HepG2 (cell line): ENCODE measurements at regions not wholly inside any gene's neighbourhood (a gene's known extent, or its start where the extent isn't known, plus 50 kb on each side); places are given as distances from the start of the nearest gene placed in this dataset.

Experiments
- ELK4 ChIP-seq: sonication (generic); formaldehyde crosslinking; IDR thresholded peaks from 2 replicates; pipeline ENCODE4 v1.9.0; 2021; ENCODE audit warnings: missing genetic modification reagents, borderline replicate concordance
- MYPOP ChIP-seq: sonication (generic); formaldehyde crosslinking; IDR thresholded peaks from 2 replicates; pipeline ENCODE4 v1.8.1; 2023; ENCODE audit warnings: mild to moderate bottlenecking, moderate library complexity, missing genetic modification reagents
- ZFP36 ChIP-seq: fragments of 150-350 bp; IDR thresholded peaks from 2 replicates; pipeline ENCODE4 v1.6.1; 2018; ENCODE audit warnings: borderline replicate concordance, low read length, low read depth; ENCODE audit not compliant: partially characterized antibody
- ZNF567 ChIP-seq: sonication (generic); formaldehyde crosslinking; IDR thresholded peaks from 2 replicates; pipeline ENCODE4 v1.8.1; 2023; ENCODE audit warnings: mild to moderate bottlenecking, missing genetic modification reagents, borderline replicate concordance
- ZNF678 ChIP-seq: sonication (generic); formaldehyde crosslinking; IDR thresholded peaks from 2 replicates; pipeline ENCODE4 v1.4.0; 2020; ENCODE audit warnings: mild to moderate bottlenecking, missing genetic modification reagents
- TF ChIP-seq, protein P1 (sequence below): sonication (generic); formaldehyde crosslinking; IDR thresholded peaks from 2 replicates; pipeline ENCODE4 v1.5.1; 2020; ENCODE audit warnings: mild to moderate bottlenecking, missing genetic modification reagents, moderate library complexity
- TF ChIP-seq, protein P2 (sequence below): sonication (generic); formaldehyde crosslinking; IDR thresholded peaks from 2 replicates; pipeline ENCODE4 v1.5.0; 2020; ENCODE audit warnings: mild to moderate bottlenecking, missing genetic modification reagents

GRCh38 chr6:169092375-169092774 is 161.3 kb downstream of the THBS2 start (continued):
- TF ChIP-seq ELK4 (CRISPR knock-in tag), result no peak
- no peak for TF ChIP-seq ZNF567
- no peak for TF ChIP-seq ZNF678 (CRISPR knock-in tag)
- TF ChIP-seq, protein P1, sequence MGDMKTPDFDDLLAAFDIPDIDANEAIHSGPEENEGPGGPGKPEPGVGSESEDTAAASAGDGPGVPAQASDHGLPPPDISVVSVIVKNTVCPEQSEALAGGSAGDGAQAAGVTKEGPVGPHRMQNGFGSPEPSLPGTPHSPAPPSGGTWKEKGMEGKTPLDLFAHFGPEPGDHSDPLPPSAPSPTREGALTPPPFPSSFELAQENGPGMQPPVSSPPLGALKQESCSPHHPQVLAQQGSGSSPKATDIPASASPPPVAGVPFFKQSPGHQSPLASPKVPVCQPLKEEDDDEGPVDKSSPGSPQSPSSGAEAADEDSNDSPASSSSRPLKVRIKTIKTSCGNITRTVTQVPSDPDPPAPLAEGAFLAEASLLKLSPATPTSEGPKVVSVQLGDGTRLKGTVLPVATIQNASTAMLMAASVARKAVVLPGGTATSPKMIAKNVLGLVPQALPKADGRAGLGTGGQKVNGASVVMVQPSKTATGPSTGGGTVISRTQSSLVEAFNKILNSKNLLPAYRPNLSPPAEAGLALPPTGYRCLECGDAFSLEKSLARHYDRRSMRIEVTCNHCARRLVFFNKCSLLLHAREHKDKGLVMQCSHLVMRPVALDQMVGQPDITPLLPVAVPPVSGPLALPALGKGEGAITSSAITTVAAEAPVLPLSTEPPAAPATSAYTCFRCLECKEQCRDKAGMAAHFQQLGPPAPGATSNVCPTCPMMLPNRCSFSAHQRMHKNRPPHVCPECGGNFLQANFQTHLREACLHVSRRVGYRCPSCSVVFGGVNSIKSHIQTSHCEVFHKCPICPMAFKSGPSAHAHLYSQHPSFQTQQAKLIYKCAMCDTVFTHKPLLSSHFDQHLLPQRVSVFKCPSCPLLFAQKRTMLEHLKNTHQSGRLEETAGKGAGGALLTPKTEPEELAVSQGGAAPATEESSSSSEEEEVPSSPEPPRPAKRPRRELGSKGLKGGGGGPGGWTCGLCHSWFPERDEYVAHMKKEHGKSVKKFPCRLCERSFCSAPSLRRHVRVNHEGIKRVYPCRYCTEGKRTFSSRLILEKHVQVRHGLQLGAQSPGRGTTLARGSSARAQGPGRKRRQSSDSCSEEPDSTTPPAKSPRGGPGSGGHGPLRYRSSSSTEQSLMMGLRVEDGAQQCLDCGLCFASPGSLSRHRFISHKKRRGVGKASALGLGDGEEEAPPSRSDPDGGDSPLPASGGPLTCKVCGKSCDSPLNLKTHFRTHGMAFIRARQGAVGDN (CRISPR knock-in tag), result no peak
- no peak for TF ChIP-seq MYPOP (CRISPR knock-in tag)
- TF ChIP-seq ZFP36, result no peak
- TF ChIP-seq, protein P2, sequence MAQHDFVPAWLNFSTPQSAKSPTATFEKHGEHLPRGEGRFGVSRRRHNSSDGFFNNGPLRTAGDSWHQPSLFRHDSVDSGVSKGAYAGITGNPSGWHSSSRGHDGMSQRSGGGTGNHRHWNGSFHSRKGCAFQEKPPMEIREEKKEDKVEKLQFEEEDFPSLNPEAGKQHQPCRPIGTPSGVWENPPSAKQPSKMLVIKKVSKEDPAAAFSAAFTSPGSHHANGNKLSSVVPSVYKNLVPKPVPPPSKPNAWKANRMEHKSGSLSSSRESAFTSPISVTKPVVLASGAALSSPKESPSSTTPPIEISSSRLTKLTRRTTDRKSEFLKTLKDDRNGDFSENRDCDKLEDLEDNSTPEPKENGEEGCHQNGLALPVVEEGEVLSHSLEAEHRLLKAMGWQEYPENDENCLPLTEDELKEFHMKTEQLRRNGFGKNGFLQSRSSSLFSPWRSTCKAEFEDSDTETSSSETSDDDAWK (CRISPR knock-in tag), result no peak
